Endothelial cell (in vitro differentiated cells): ENCODE measurements at regions not wholly inside any gene's neighbourhood (a gene's known extent, or its start where the extent isn't known, plus 50 kb on each side); places are given as distances from the start of the nearest gene placed in this dataset.
"Not testable (repeated sequence)": the region's sequence is repeated elsewhere in the genome, so short reads cannot be mapped to it uniquely, and the experiment has no call there.

ENCODE experiments used
- DNase-seq: peaks from one replicate; pipeline ENCODE4 v3.0.0; 2021; ENCODE audit warnings: low spot score
- H3K27ac Mint-ChIP-seq: one replicate; pipeline ENCODE4 v1.8.0; 2021; ENCODE audit warnings: mixed read lengths, inconsistent platforms; ENCODE audit not compliant: unreplicated experiment
- H3K27me3 Mint-ChIP-seq: one replicate; pipeline ENCODE4 v1.8.0; 2021; ENCODE audit warnings: mild to moderate bottlenecking, moderate library complexity, mixed read lengths, inconsistent platforms; ENCODE audit not compliant: unreplicated experiment
- H3K36me3 Mint-ChIP-seq: one replicate; pipeline ENCODE4 v1.8.0; 2021; ENCODE audit warnings: mild to moderate bottlenecking, low read depth, mixed read lengths, inconsistent platforms; ENCODE audit not compliant: unreplicated experiment
- H3K4me1 Mint-ChIP-seq: one replicate; pipeline ENCODE4 v1.8.0; 2021; ENCODE audit warnings: mild to moderate bottlenecking, mixed read lengths, inconsistent platforms; ENCODE audit not compliant: unreplicated experiment
- H3K4me3 Mint-ChIP-seq: one replicate; pipeline ENCODE4 v1.8.0; 2021; ENCODE audit warnings: mild to moderate bottlenecking, mixed read lengths, inconsistent platforms; ENCODE audit not compliant: unreplicated experiment
- H3K9me3 Mint-ChIP-seq: one replicate; pipeline ENCODE4 v1.8.0; 2021; ENCODE audit warnings: mixed read lengths, inconsistent platforms; ENCODE audit not compliant: unreplicated experiment
- TF ChIP-seq, protein P1 (sequence below): fragments of 200-600 bp; sonication (generic); IDR thresholded peaks from one replicate; pipeline ENCODE4 v1.5.0; 2021; ENCODE audit warnings: antibody characterized with exemption; ENCODE audit not compliant: unreplicated experiment

DNA sequence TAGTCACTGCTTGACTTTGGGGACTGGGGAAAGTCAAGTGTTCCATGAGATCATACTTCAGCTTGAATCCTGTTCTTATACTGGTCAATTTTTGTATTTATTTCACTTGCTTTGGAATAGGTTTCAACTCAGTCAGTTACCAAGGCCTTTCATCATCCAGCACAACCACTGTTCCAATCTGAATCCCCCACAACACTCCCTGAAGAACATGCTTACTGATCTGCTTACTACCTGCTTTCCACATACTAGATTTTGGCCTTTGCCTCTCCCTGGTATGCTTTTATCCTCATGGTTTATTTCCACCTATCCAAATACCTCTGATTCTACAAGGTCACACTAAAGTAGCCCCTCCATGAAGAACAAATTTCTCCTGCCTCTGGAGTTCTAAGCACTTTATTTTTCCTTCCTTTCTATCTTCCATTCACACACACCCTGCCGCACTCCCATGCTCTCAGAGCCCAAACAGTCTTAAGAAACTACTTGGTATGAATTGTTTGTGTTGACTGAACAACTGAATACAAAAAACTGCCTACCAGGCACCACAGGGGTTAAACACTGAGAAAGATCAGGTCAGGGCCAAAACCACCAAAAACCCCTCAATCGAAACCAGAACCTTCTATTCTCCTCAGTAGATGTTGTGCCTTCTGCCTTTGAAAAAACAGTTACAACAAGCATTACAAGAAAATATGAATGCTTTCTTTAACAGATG lies 178.1 kb downstream of the AVL9 start:
- no peak overlapping the region for H3K27ac Mint-ChIP-seq
- peaks cover 19% of the 10 kb centered on the region for H3K36me3 Mint-ChIP-seq
- DNase-seq, result no peak
- no peaks in the 10 kb centered on the region for H3K9me3 Mint-ChIP-seq
- H3K27me3 Mint-ChIP-seq, result no peaks in the 10 kb centered on the region
- TF ChIP-seq, protein P1, sequence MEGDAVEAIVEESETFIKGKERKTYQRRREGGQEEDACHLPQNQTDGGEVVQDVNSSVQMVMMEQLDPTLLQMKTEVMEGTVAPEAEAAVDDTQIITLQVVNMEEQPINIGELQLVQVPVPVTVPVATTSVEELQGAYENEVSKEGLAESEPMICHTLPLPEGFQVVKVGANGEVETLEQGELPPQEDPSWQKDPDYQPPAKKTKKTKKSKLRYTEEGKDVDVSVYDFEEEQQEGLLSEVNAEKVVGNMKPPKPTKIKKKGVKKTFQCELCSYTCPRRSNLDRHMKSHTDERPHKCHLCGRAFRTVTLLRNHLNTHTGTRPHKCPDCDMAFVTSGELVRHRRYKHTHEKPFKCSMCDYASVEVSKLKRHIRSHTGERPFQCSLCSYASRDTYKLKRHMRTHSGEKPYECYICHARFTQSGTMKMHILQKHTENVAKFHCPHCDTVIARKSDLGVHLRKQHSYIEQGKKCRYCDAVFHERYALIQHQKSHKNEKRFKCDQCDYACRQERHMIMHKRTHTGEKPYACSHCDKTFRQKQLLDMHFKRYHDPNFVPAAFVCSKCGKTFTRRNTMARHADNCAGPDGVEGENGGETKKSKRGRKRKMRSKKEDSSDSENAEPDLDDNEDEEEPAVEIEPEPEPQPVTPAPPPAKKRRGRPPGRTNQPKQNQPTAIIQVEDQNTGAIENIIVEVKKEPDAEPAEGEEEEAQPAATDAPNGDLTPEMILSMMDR, result no peak
- no peak overlapping the region for H3K4me3 Mint-ChIP-seq
- H3K4me1 Mint-ChIP-seq, result peaks cover 5% of the 10 kb centered on the region

DNA sequence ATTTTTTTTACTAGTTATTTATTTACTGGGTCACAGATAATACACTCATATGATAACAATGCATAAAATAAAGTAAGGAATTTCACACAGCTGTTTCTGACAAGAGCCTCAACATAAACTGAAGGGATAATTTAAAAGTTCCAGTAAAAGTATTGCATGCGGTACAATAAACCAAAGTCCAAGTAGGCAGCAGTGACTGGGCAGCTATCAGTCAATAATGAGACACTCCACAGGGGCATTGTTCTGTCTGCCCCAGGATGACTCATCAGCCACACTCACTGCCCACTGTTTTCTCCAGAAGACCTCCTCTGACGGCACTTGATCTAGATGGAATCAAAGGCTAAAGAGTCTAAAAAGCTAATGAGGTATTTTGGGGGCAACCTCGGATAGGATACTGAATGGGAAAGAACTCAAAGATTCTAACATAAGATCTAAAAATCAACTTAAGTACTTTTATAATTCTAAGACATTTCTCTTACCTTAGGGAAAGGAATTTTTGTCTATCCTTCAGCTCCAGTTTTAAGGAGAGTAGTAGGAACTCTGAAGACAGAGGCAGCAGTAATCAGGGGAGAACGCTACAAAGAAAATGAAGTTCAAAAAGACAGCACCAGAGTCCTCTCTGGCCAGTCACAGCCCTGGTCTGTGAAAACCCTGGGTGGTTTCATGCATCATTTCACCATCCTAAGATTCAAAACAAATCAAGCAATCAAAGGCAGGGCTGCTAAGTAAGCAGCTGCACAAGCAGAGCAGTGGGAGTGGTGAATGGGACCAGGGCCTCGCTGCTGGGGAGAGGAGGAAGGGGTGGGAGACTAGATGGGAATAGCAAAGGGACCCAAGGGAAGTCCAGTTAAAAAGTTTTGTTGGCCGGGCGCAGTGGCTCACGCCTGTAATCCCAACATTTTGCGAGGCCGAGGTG lies 175.1 kb downstream of the AVL9 start:
- H3K36me3 Mint-ChIP-seq, result peaks cover 19% of the 10 kb centered on the region
- no peak for DNase-seq

DNA sequence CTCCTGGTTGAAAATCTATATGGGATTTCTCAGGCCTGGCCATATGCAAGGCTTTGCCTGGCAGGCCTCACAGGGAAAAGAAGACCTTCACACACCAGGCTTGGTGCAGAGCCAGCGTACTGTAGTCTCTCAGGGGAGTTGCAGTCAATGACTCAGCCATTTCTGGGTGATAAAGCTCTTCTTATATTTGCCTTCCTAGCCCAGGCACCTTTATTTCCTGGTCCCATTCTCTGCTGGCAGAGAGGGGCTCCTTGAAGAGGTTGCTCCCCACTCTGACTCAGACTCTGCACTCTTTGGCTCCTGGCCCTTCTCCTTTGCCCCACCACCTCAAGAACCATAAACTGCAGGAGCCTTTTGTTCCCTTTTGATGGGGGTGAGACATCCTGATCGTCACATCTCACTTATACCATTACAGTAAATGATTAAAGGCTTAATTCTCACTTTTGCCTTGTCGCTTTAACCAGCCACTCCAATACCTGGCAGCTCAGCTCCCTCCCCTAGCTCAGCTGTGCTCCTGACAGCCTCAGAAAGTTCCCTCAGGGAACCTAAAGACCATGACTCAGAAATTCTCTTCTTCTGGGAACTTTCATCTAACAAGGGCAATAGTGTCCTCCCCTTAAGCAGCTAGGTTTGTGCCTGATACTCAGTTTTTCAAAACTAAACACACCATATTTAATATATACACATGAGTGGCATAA lies 174.0 kb downstream of the AVL9 start:
- H3K9me3 Mint-ChIP-seq, H3K27me3 Mint-ChIP-seq, DNase-seq, H3K4me1 Mint-ChIP-seq, H3K4me3 Mint-ChIP-seq, H3K27ac Mint-ChIP-seq: not testable (repeated sequence)
- H3K36me3 Mint-ChIP-seq, result peaks cover 19% of the 10 kb centered on the region

More for the DNA sequence above, 175.1 kb downstream of the AVL9 start:
- Mint-ChIP-seq H3K4me1 (peaks cover 5% of the 10 kb centered on the region), H3K27me3 (no peaks in the 10 kb centered on the region), H3K9me3 (peaks cover 6% of the 10 kb centered on the region), H3K27ac (no peak overlapping the region), H3K4me3 (no peak overlapping the region)
- TF ChIP-seq, protein P1, result no peak

DNA sequence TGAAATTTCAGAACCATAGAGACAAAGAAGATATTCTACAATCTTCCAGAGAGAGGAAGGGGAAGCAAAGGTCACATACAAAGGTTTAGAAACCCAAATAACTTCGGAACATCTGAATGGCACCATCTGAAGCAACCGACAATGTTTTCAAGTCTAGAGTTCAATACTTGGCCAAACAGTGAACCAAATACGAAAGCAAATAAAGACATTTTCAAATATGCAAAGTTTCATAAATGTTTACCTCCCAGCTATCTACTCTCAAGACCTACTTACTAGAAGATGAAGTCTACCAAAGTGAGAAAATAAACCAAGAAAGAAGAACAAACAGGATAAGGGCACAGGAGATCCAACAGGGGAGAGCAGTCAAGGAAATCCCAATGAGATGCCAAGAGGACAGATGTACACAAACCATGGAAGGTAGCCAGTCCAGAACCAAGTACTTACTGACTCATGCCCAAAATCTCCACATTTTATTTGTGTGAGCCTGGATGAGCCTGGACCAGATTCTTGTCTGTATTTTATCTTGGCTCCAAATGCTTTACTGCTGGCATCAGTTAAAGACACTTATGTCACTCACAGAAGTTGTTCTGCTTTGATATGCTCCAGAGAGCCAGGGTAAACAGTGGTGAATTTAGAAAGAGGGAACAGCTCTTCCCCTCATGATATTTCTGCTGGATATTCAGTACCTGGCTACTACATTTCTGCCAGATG lies 173.3 kb downstream of the AVL9 start:
- H3K4me3 Mint-ChIP-seq, result peak overlapping the region; percentile 20
- not testable (repeated sequence) for H3K27ac Mint-ChIP-seq, H3K9me3 Mint-ChIP-seq, H3K4me1 Mint-ChIP-seq, H3K27me3 Mint-ChIP-seq, DNase-seq
- peaks cover 19% of the 10 kb centered on the region for H3K36me3 Mint-ChIP-seq

DNA sequence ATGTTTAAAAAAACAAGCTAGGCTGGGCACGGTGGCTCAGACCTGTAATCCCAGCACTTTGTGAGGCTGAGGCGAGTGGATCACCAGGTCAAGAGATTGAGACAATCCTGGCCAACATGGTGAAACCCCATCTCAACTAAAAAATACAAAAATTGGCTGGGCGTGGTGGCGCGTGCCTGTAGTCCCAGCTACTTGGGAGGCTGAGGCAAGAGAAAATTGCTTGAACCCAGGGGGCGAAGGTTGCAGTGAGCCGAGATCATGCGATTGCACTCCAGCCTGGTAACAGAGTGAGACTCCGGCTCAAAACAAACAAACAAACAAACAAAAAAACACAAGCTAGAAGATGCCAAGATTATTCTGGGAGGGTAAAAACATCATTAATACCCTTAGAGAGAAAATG lies 172.3 kb downstream of the AVL9 start:
- not testable (repeated sequence) for H3K4me3 Mint-ChIP-seq, H3K27ac Mint-ChIP-seq, H3K9me3 Mint-ChIP-seq, DNase-seq, H3K27me3 Mint-ChIP-seq
- Mint-ChIP-seq H3K4me1 (peaks cover 14% of the 10 kb centered on the region), H3K36me3 (peaks cover 19% of the 10 kb centered on the region)

DNA sequence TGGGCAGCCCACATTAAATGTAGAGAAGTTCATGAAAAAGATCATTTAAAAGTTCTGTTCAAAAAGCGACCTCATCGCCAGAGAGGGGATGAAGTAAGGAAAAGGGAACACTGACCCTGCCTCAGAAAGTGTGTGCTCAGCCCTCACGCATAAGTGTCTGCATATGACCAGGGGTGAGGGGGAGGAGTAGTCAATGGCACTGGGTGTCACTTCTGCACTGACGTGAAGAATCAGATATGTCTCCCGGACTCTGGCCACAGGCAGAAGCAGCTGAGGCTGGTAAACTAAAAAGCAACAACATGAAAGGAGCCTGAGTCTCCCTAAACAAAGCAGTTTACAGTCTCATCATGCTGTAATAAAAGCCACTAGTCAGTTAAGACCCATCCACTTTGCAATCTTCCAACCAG lies 168.5 kb downstream of the AVL9 start:
- not testable (repeated sequence) for H3K4me3 Mint-ChIP-seq, H3K9me3 Mint-ChIP-seq, H3K27ac Mint-ChIP-seq, H3K27me3 Mint-ChIP-seq, DNase-seq
- Mint-ChIP-seq H3K36me3 (peaks cover 13% of the 10 kb centered on the region), H3K4me1 (peaks cover 16% of the 10 kb centered on the region)

DNA sequence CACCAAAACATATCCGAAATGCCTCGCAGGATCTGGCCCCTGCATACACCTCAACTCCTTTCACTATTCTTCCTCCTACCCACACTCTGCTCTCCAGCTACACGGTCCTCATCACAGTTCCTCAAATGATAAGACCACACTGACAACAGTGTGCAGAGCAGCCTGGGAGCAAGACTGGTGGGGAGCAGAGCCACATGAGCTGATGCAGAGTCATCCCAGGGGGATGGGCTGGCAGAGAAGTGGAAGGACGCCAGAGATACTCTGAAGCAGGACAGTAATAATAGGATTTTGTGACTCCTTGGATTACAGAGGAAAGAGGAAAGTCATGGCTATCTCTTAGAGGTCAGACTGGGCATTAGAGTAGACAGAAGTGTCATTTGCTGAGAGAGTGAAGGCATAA lies 167.2 kb downstream of the AVL9 start:
- peaks cover 16% of the 10 kb centered on the region for H3K4me1 Mint-ChIP-seq
- H3K9me3 Mint-ChIP-seq, H3K27ac Mint-ChIP-seq, DNase-seq, H3K4me3 Mint-ChIP-seq, H3K27me3 Mint-ChIP-seq, H3K36me3 Mint-ChIP-seq: not testable (repeated sequence)
